Stimulated activated memory B cell treated with anti-CD40 and anti-IgM and Interleukin-4, amounts not matched to agents 10 μg/mL and 1 μg/mL and 100 μg/mL, for 72 hours (primary cell): ENCODE measurements at regions not wholly inside any gene's neighbourhood (a gene's known extent, or its start where the extent isn't known, plus 50 kb on each side); places are given as distances from the start of the nearest gene placed in this dataset.

ENCODE experiments used
- ATAC-seq: fragments of 150-1000 bp; cut with Tn5 transposase; 2 replicates; pipeline ENCODE4 v1.10.0; 2021
- H3K27ac Mint-ChIP-seq: one replicate; pipeline ENCODE4 v1.8.0; 2022; ENCODE audit warnings: mild to moderate bottlenecking, mixed read lengths
- H3K27me3 Mint-ChIP-seq: one replicate; pipeline ENCODE4 v1.8.0; 2022; ENCODE audit warnings: mixed read lengths
- H3K36me3 Mint-ChIP-seq: one replicate; pipeline ENCODE4 v1.8.0; 2022; ENCODE audit warnings: mixed read lengths
- H3K4me1 Mint-ChIP-seq: one replicate; pipeline ENCODE4 v1.8.0; 2022; ENCODE audit warnings: mixed read lengths
- H3K4me3 Mint-ChIP-seq: one replicate; pipeline ENCODE4 v1.8.0; 2022; ENCODE audit warnings: mild to moderate bottlenecking, moderate library complexity, mixed read lengths
- H3K9me3 Mint-ChIP-seq: one replicate; pipeline ENCODE4 v1.8.0; 2022; ENCODE audit warnings: mixed read lengths

DNA sequence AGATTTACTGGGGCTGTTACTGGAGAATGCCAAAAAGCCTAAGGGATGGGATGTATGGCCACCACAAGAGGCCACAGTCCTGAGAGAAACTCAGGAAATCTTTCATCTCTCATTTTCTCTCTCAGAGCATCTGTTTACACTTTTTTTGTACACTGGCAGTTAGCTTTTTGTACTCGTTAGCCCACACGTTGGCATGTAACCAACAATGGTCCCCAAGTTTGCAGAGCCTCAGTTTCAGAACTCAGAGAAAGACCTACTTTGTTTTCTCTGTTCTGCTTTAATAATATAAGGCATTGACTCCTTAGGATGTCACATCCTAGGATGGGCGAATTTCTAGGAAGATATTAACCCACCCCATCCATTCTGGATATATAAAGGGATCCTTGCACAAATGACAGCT, 183.5 kb downstream of the SUCNR1 start:
- H3K36me3 Mint-ChIP-seq = no peaks in the 10 kb centered on the region
- H3K4me1 Mint-ChIP-seq = no peaks in the 10 kb centered on the region
- no peaks in the 10 kb centered on the region for H3K27me3 Mint-ChIP-seq
- H3K9me3 Mint-ChIP-seq = no peaks in the 10 kb centered on the region
- H3K27ac Mint-ChIP-seq = no peak overlapping the region
- H3K4me3 Mint-ChIP-seq = no peak overlapping the region
- ATAC-seq = no peak

DNA sequence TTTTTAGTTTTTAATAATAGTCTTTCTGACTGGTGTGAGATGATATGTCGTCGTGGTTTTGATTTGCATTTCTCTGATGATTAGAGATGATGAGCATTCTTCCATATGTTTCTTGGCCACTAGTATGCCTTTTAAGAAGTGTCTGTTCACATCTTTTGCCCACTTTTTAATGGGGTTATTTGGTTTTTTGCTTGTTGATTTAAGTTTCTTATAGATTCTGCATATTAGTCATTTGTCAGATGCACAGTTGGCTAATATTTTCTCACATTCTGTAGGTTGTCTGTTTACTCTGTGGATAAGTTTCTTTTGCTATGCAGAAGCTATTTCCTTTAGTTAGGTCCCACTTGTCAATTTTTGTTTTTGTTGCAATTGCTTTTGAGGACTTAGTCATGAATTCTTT, 185.4 kb downstream of the SUCNR1 start:
- Mint-ChIP-seq H3K27ac (no peak overlapping the region), H3K9me3 (no peaks in the 10 kb centered on the region), H3K36me3 (no peaks in the 10 kb centered on the region), H3K4me3 (no peak overlapping the region), H3K4me1 (no peaks in the 10 kb centered on the region), H3K27me3 (no peaks in the 10 kb centered on the region)
- ATAC-seq = no peak

GRCh38 chr3:152060701-152061100, 187.3 kb downstream of the SUCNR1 start:
- Mint-ChIP-seq H3K9me3 (no peaks in the 10 kb centered on the region), H3K27me3 (peaks cover 4% of the 10 kb centered on the region), H3K27ac (no peak overlapping the region), H3K36me3 (no peaks in the 10 kb centered on the region), H3K4me3 (no peak overlapping the region), H3K4me1 (no peaks in the 10 kb centered on the region)
- no peak for ATAC-seq

GRCh38 chr3:152061296-152061695, 187.9 kb downstream of the SUCNR1 start:
- Mint-ChIP-seq H3K27ac (no peak overlapping the region), H3K27me3 (peaks cover 7% of the 10 kb centered on the region), H3K9me3 (no peaks in the 10 kb centered on the region), H3K4me1 (no peaks in the 10 kb centered on the region), H3K4me3 (no peak overlapping the region), H3K36me3 (no peaks in the 10 kb centered on the region)
- ATAC-seq = no peak

DNA sequence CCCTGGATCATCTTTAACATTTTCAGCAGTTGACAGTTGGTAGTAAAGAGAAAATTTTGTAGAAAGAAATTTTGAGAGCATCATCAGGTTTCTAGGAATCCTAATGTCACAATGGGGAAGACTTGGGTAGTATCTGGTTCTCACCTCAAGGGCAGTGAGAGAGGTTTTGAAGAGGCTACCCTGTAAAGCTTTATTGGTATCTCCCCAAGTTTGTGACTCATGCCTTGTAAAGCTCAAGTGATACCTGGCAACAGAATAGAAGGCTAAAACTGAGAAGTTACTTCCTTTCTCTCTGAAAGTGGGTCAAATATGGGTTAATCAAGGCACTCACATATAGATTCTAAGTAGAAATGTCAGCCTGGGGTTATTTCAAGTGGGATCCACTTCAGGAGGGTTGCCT, 196.4 kb downstream of the SUCNR1 start:
- H3K4me3 Mint-ChIP-seq = no peak overlapping the region
- H3K9me3 Mint-ChIP-seq = no peaks in the 10 kb centered on the region
- H3K4me1 Mint-ChIP-seq = no peaks in the 10 kb centered on the region
- no peak overlapping the region for H3K27ac Mint-ChIP-seq
- H3K36me3 Mint-ChIP-seq = no peaks in the 10 kb centered on the region
- peaks cover 7% of the 10 kb centered on the region for H3K27me3 Mint-ChIP-seq
- ATAC-seq = no peak

- Mint-ChIP-seq H3K4me1 (no peaks in the 10 kb centered on the region), H3K36me3 (no peaks in the 10 kb centered on the region), H3K27ac (no peak overlapping the region), H3K4me3 (no peak overlapping the region), H3K9me3 (no peaks in the 10 kb centered on the region), H3K27me3 (no peaks in the 10 kb centered on the region)
- ATAC-seq = no peak
These were observed 197.4 kb upstream of the MBNL1 start for GRCh38 chr3:152071315-152071714.

- Mint-ChIP-seq H3K4me3 (no peak overlapping the region), H3K9me3 (no peaks in the 10 kb centered on the region), H3K27ac (no peak overlapping the region), H3K27me3 (no peaks in the 10 kb centered on the region), H3K36me3 (no peaks in the 10 kb centered on the region), H3K4me1 (no peaks in the 10 kb centered on the region)
- ATAC-seq = no peak
These were observed 196.8 kb upstream of the MBNL1 start for GRCh38 chr3:152071924-152072323.

DNA sequence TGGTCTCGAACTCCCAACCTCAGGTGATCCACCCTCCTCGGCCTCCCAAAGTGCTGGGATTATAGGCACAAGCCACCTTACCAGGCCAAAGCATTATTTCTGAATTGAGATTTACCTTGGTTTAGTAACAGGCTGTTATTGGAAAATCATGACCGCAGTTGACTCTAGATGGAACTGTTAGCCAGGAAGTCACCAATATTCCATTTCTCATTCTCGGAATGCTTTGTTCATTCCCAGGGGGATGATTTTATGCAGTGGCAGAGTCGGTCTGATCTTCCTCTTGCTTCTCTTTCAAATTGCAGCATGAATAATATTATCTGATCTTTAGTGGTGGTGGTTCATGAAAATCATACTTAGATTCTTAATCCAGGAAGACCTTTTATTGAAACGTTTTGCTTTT, 195.5 kb upstream of the MBNL1 start:
- Mint-ChIP-seq H3K9me3 (no peaks in the 10 kb centered on the region), H3K4me1 (no peaks in the 10 kb centered on the region), H3K27me3 (no peaks in the 10 kb centered on the region), H3K36me3 (no peaks in the 10 kb centered on the region), H3K27ac (no peak overlapping the region), H3K4me3 (no peak overlapping the region)
- no peak for ATAC-seq

DNA sequence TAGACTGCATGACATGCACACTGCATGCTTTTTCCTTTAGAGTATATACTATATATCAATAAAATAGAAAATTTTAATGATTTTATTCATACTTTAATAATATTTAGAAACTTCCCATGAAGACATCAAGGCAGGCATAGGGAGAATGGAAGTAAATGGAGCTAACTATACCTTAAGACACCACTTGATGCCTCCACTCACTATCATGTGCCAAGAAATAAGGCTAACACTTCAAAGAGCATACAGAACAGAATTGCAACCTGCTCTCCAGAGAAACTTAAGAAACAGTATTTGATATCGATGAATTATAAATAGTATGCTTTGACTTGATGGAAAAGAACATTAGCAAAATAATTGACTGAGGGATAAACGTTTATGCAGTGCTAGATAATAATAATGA, 192.6 kb upstream of the MBNL1 start:
- Mint-ChIP-seq H3K9me3 (peaks cover 8% of the 10 kb centered on the region), H3K27me3 (no peaks in the 10 kb centered on the region), H3K4me3 (no peak overlapping the region), H3K36me3 (no peaks in the 10 kb centered on the region), H3K27ac (no peak overlapping the region), H3K4me1 (no peaks in the 10 kb centered on the region)
- no peak for ATAC-seq

DNA sequence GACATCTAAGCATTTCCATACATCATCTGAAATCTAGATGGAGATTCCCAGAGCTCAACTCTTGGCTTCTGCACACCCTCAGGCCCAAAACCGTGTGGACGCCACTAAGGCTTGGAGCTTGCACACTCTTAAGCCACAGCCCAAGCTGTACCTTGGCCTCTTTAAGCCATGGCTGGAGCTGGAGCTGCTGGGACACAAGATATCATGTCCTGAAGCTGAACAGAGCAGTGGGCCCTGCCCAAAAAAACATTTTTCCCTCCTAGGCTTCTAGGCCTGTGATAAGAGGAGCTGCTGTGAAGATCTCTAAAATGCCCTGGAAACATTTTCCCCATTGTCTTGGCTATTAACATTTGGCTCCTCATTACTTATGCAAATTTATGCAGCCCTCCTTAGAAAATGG, 188.7 kb upstream of the MBNL1 start:
- Mint-ChIP-seq H3K4me3 (no peak overlapping the region), H3K27me3 (no peaks in the 10 kb centered on the region), H3K9me3 (peaks cover 8% of the 10 kb centered on the region), H3K27ac (no peak overlapping the region), H3K36me3 (no peaks in the 10 kb centered on the region), H3K4me1 (no peaks in the 10 kb centered on the region)
- ATAC-seq = no peak

- Mint-ChIP-seq H3K9me3 (peaks cover 8% of the 10 kb centered on the region), H3K27ac (no peak overlapping the region), H3K4me1 (no peaks in the 10 kb centered on the region), H3K4me3 (no peak overlapping the region), H3K36me3 (no peaks in the 10 kb centered on the region), H3K27me3 (no peaks in the 10 kb centered on the region)
- ATAC-seq = no peak
These were observed 185.6 kb upstream of the MBNL1 start for GRCh38 chr3:152083135-152083534.

DNA sequence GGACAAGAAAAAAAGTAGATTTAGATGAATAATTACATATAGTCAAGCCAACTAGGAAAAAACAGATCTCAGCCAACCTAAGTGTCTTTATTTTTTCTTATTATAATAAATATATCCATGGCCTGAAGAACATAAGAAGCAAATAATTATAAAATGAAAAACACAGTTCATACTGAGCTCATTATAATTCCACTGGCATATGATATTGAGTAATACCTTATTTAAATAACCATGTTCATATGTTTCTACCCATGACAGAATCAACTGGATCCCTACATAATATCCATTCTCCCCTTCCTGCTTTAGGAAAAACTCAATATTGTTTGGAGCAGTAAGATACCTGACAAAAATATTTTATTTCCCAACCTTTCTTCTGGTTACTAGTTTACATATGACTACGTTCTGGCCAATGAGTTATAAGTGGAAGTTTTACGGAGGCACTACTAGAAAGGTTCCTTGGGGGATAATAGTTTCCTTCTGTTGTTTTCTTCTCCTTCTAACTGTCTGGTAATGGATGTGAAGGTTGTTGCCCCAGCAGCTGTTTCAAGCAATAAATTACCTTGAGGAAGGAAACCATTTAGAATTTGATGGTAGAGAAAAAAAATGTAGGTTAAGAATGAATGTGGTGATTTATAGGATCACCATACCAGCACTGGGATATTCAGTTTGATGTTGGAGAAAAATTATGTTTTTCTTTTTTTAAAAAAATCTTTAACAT, 184.1 kb upstream of the MBNL1 start:
- Mint-ChIP-seq H3K9me3 (peaks cover 3% of the 10 kb centered on the region), H3K36me3 (no peaks in the 10 kb centered on the region), H3K4me3 (no peak overlapping the region), H3K27me3 (no peaks in the 10 kb centered on the region), H3K27ac (no peak overlapping the region), H3K4me1 (no peaks in the 10 kb centered on the region)
- ATAC-seq = no peak

DNA sequence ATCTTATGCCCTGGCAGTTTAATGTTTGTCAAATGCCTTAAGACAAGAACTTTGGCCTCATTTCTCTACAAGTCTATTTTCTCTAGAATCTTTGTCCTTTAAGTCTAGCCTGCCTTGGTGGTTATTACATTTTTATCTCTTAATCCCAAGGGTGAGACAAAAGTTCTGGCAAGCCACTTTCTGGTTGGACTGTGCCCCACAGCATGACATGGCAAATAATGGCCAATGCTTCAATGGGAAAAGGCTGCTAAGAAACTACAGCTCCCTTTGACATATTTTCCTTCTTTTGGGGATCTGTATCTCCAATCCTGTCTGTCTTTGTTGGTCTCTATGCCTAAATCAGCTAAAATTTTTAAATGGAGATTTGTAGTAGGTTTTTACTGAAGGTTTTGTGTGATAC, 181.6 kb upstream of the MBNL1 start:
- H3K27ac Mint-ChIP-seq = no peak overlapping the region
- no peak for ATAC-seq
- no peaks in the 10 kb centered on the region for H3K36me3 Mint-ChIP-seq
- no peaks in the 10 kb centered on the region for H3K9me3 Mint-ChIP-seq
- no peaks in the 10 kb centered on the region for H3K4me1 Mint-ChIP-seq
- H3K27me3 Mint-ChIP-seq = no peaks in the 10 kb centered on the region
- H3K4me3 Mint-ChIP-seq = no peak overlapping the region

GRCh38 chr3:152089528-152089927, 179.2 kb upstream of the MBNL1 start:
- H3K4me3 Mint-ChIP-seq = no peak overlapping the region
- no peak overlapping the region for H3K27ac Mint-ChIP-seq
- H3K9me3 Mint-ChIP-seq = no peaks in the 10 kb centered on the region
- H3K27me3 Mint-ChIP-seq = no peaks in the 10 kb centered on the region
- no peaks in the 10 kb centered on the region for H3K4me1 Mint-ChIP-seq
- no peak for ATAC-seq
- H3K36me3 Mint-ChIP-seq = no peaks in the 10 kb centered on the region

GRCh38 chr3:152091725-152092124, 177.0 kb upstream of the MBNL1 start:
- Mint-ChIP-seq H3K27ac (no peak overlapping the region), H3K4me3 (no peak overlapping the region), H3K36me3 (no peaks in the 10 kb centered on the region), H3K9me3 (no peaks in the 10 kb centered on the region), H3K4me1 (no peaks in the 10 kb centered on the region), H3K27me3 (no peaks in the 10 kb centered on the region)
- ATAC-seq = no peak

DNA sequence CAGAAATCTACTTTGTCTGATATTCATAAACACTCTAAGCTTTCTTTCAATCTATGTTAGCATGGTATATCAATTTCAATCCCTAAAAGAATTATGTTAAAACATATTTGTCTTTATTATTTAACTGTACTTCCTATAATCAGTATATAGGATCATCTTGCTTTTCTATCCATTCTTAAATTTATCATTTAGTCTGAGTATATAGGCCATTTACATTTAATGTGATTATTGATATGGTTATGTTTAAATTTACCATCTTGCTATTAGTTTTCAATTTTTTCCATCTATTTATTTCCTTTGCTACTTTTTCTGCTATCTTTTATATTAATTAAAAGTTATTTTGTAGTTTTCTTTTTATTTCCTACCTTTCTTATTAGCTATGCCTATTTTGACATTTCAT, 174.8 kb upstream of the MBNL1 start:
- ATAC-seq = no peak
- no peak overlapping the region for H3K4me3 Mint-ChIP-seq
- H3K9me3 Mint-ChIP-seq = no peaks in the 10 kb centered on the region
- H3K27me3 Mint-ChIP-seq = no peaks in the 10 kb centered on the region
- no peaks in the 10 kb centered on the region for H3K4me1 Mint-ChIP-seq
- no peak overlapping the region for H3K27ac Mint-ChIP-seq
- no peaks in the 10 kb centered on the region for H3K36me3 Mint-ChIP-seq

- Mint-ChIP-seq H3K27me3 (no peaks in the 10 kb centered on the region), H3K27ac (no peak overlapping the region), H3K9me3 (no peaks in the 10 kb centered on the region), H3K4me3 (no peak overlapping the region), H3K4me1 (no peaks in the 10 kb centered on the region), H3K36me3 (no peaks in the 10 kb centered on the region)
- ATAC-seq = no peak
These were observed 174.3 kb upstream of the MBNL1 start for GRCh38 chr3:152094406-152094805.
